ENCODE measurements at regions not wholly inside any gene's neighbourhood (a gene's known extent, or its start where the extent isn't known, plus 50 kb on each side); places are given as distances from the start of the nearest gene placed in this dataset.

DNA sequence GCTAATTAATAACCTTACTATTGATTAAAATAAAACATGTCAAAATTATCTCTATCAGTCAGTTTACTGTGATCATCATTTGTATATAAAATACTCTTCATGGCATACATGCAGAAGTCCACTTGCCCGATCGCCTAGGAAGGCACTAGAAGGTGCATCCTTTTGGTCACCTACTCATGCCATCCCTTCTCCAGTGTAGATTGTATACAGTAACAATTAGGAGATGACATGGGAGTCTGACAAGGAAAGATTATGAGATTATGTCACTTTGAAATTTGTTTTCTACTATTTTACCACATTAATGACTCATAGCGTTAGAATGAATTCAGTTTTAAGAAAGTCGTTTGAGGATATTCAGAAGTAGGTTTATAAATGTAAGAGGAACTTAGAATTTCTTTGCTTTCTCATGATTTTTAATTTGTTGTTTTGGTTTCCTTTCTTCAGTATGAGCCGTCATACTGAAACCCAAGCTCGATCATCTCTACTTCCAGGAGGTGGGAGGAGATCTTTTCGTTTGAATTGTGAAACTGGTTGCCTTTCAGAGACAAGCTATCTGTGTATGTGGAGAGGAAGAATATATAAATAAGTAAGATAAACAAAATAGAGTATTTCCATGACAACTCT, 51.1 kb upstream of the UNC5C start:
- Histone ChIP-seq H3K27me3 (no peaks in the 10 kb centered on the region), H3K9me3 (no peaks in the 10 kb centered on the region), H3K4me1 (no peaks in the 10 kb centered on the region), H3K4me3 (no peak overlapping the region), H3K36me3 (ENCODE audit: low read depth, missing control alignments) (no peaks in the 10 kb centered on the region), H3K27ac (no peak overlapping the region)
- TF ChIP-seq POLR2A (IDR thresholded peaks at IDR 0.05): no peak
- TF ChIP-seq, protein P1, sequence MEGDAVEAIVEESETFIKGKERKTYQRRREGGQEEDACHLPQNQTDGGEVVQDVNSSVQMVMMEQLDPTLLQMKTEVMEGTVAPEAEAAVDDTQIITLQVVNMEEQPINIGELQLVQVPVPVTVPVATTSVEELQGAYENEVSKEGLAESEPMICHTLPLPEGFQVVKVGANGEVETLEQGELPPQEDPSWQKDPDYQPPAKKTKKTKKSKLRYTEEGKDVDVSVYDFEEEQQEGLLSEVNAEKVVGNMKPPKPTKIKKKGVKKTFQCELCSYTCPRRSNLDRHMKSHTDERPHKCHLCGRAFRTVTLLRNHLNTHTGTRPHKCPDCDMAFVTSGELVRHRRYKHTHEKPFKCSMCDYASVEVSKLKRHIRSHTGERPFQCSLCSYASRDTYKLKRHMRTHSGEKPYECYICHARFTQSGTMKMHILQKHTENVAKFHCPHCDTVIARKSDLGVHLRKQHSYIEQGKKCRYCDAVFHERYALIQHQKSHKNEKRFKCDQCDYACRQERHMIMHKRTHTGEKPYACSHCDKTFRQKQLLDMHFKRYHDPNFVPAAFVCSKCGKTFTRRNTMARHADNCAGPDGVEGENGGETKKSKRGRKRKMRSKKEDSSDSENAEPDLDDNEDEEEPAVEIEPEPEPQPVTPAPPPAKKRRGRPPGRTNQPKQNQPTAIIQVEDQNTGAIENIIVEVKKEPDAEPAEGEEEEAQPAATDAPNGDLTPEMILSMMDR (IDR thresholded peaks at IDR 0.05): no peak
- 88 to 89% methylated on average over 7 of the region's 7 CpGs for WGBS, 2 donors
- no peak for DNase-seq
- intact Hi-C loops (cut with DNase I; ENCODE audit: low total_unique reads): no loop called here
